Spleen (tissue), 11 donors: ENCODE measurements at regions not wholly inside any gene's neighbourhood (a gene's known extent, or its start where the extent isn't known, plus 50 kb on each side); places are given as distances from the start of the nearest gene placed in this dataset.

Source experiments
- DNase-seq: peaks from one replicate; pipeline ENCODE4 v3.0.0-alpha.2; 2020
- H3K27ac ChIP-seq, 8 donors: fragments of 200-600 bp; sonication (generic) in 7 of 8; 1 replicate in 4 of 8; 2 replicates in 4 of 8; pipeline versions ENCODE4 v1.5.0 to v1.8.0; 2016 to 2021; ENCODE audit warnings: inconsistent platforms in 4 of 8, mild to moderate bottlenecking in 4 of 8, moderate library complexity in 1 of 8
- H3K27me3 ChIP-seq, 7 donors: fragments of 200-600 bp; sonication (generic) in 6 of 7; replicated peaks in 1 of 7; 1 replicate in 4 of 7; 2 replicates in 3 of 7; pipeline versions ENCODE4 v1.5.0 to v1.8.0; 2016 to 2021; ENCODE audit warnings: inconsistent platforms in 3 of 7, mild to moderate bottlenecking in 1 of 7
- H3K36me3 ChIP-seq, 6 donors: fragments of 200-600 bp; sonication (generic) in 5 of 6; 1 replicate in 4 of 6; 2 replicates in 2 of 6; pipeline versions ENCODE4 v1.5.0 to v1.8.0; 2016 to 2021; ENCODE audit warnings: inconsistent platforms in 2 of 6
- H3K4me1 ChIP-seq, 6 donors: fragments of 200-600 bp; sonication (generic) in 5 of 6; 1 replicate in 3 of 6; 2 replicates in 3 of 6; pipeline versions ENCODE4 v1.5.0 to v1.8.0; 2016 to 2021; ENCODE audit warnings: inconsistent platforms in 3 of 6
- H3K4me3 ChIP-seq, 8 donors: fragments of 200-600 bp; sonication (generic) in 7 of 8; 1 replicate in 4 of 8; 2 replicates in 4 of 8; pipeline versions ENCODE4 v1.5.0 to v1.8.0; 2016 to 2021; ENCODE audit warnings: inconsistent platforms in 4 of 8, mild to moderate bottlenecking in 4 of 8, moderate library complexity in 2 of 8
- H3K9me3 ChIP-seq, 8 donors: fragments of 200-600 bp; sonication (generic) in 7 of 8; 1 replicate in 4 of 8; 2 replicates in 4 of 8; pipeline versions ENCODE4 v1.5.0 to v1.8.0; 2016 to 2021; ENCODE audit warnings: inconsistent platforms in 4 of 8
- CTCF ChIP-seq, 11 experiments: fragments of 200-600 bp in 7 of 11; fragments of 450-650 bp in 4 of 11; sonication (generic) in 4 of 11; IDR thresholded peaks in 8 of 11; conservative IDR thresholded peaks in 3 of 11; 1 replicate in 7 of 11; 2 replicates in 4 of 11; pipeline versions ENCODE4 v1.4.0 to v1.8.0; 2016 to 2021; ENCODE audit warnings: antibody characterized with exemption in 11 of 11, inconsistent platforms in 4 of 11, mild to moderate bottlenecking in 1 of 11
- POLR2A ChIP-seq, 3 donors: fragments of 450-650 bp; IDR thresholded peaks; one replicate each; pipeline ENCODE4 v1.5.1; 2017; ENCODE audit warnings: antibody characterized with exemption in 3 of 3, mild to moderate bottlenecking in 1 of 3
- POLR2AphosphoS5 ChIP-seq, 3 donors: sonication (generic); formaldehyde crosslinking; IDR thresholded peaks; one replicate each; pipeline ENCODE4 v1.5.1; 2017; ENCODE audit warnings: antibody characterized with exemption in 3 of 3
- WGBS, 5 donors: extraction: QIAGEN DNeasy Blood & Tissue Kit in 3 of 5; methylation state at CpG; one replicate each; pipeline versions ENCODE4 v1.1.5 to v1.1.7; 2013 to 2018; 5-methylcytosine and 5-hydroxymethylcytosine counted together
- intact Hi-C: fragments of 100-400 bp; cut with DNase I; formaldehyde crosslinking; loops from one replicate; pipeline ENCODE4 v1.15.0; 2023; ENCODE audit warnings: low total_unique reads
- donor health status: healthy with polysubstance abuse.
- donor health status: DM: no; HTN: no; CAD: no; lungs with moderate emphysema.
- donor health status: DM: no; HTN: no; CAD: no.
- donor health status: Bipolar disorder and iron deficiency.
- donor health status: healthy.
- donor health status: DM: no; HTN: no; CAD: no.
- donor health status: DM: yes; HTN: yes; CAD: no.

- no peaks in the 10 kb centered on the region for H3K36me3 ChIP-seq
- peaks cover 0 to 12% (median 0%) of the 10 kb centered on the region in 6 donors for H3K4me1 ChIP-seq
- H3K9me3 ChIP-seq: no peaks in the 10 kb centered on the region
- intact Hi-C loops: no loop called here
- H3K27me3 ChIP-seq: peaks cover 0 to 47% (median 18%) of the 10 kb centered on the region in 7 donors
- peak; percentile 51 for DNase-seq
- H3K4me3 ChIP-seq: no peak overlapping the region
- TF ChIP-seq CTCF (IDR thresholded peaks at IDR 0.05 in 8 of 11, conservative IDR thresholded peaks at IDR 0.05 in 3 of 11) (no peak), POLR2A (IDR thresholded peaks at IDR 0.05) (no peak), POLR2AphosphoS5 (IDR thresholded peaks at IDR 0.05) (no peak)
- 83 to 95% (median 92%) methylated on average over 8 of the region's 8 CpGs for whole genome bisulfite sequencing, 5 donors
- no peak overlapping the region for H3K27ac ChIP-seq
These were observed 118.4 kb downstream of the MRPL14 start for GRCh38 chr6:44008821-44009370.

- peak; percentile 54 for DNase-seq
These were observed 119.2 kb downstream of the MRPL14 start for GRCh38 chr6:44007818-44008621.

GRCh38 chr6:44006872-44007303 is 120.4 kb downstream of the MRPL14 start:
- Histone ChIP-seq H3K27me3 (peaks cover 0 to 67% (median 38%) of the 10 kb centered on the region in 7 donors), H3K4me3 (no peak overlapping the region), H3K36me3 (no peaks in the 10 kb centered on the region), H3K4me1 (peaks cover 11 to 25% (median 16%) of the 10 kb centered on the region in 6 donors), H3K9me3 (no peaks in the 10 kb centered on the region), H3K27ac (no peak overlapping the region)
- no peak for DNase-seq
- 68 to 91% (median 84%) methylated on average over 6 of the region's 6 CpGs for WGBS, 5 donors
- intact Hi-C loops: no loop called here
- no peak for TF ChIP-seq CTCF (IDR thresholded peaks at IDR 0.05 in 8 of 11, conservative IDR thresholded peaks at IDR 0.05 in 3 of 11)
- no peak for TF ChIP-seq POLR2A (IDR thresholded peaks at IDR 0.05)
- TF ChIP-seq POLR2AphosphoS5 (IDR thresholded peaks at IDR 0.05): no peak

More at GRCh38 chr6:44007818-44008621, 119.2 kb downstream of the MRPL14 start:
- intact Hi-C loops: no loop called here
- H3K27ac ChIP-seq: no peak overlapping the region
- TF ChIP-seq CTCF (IDR thresholded peaks at IDR 0.05 in 8 of 11, conservative IDR thresholded peaks at IDR 0.05 in 3 of 11) (no peak), POLR2A (IDR thresholded peaks at IDR 0.05) (no peak), POLR2AphosphoS5 (IDR thresholded peaks at IDR 0.05) (no peak)
- no peaks in the 10 kb centered on the region for H3K9me3 ChIP-seq
- peaks cover under 1 to 20% (median 5%) of the 10 kb centered on the region in 6 donors for H3K4me1 ChIP-seq
- H3K27me3 ChIP-seq: peaks cover 0 to 55% (median 26%) of the 10 kb centered on the region in 7 donors
- WGBS, 5 donors: 78 to 87% (median 82%) methylated on average over 11 to 13 of the region's 13 CpGs
- H3K36me3 ChIP-seq: no peaks in the 10 kb centered on the region
- H3K4me3 ChIP-seq: no peak overlapping the region
